ENCODE measurements at regions not wholly inside any gene's neighbourhood (a gene's known extent, or its start where the extent isn't known, plus 50 kb on each side); places are given as distances from the start of the nearest gene placed in this dataset.
"Not testable (repeated sequence)": the region's sequence is repeated elsewhere in the genome, so short reads cannot be mapped to it uniquely, and the experiment has no call there.

- DNase-seq = not testable (repeated sequence)
These were observed 180.7 kb downstream of the FASLG start for GRCh38 chr1:172839639-172840038.

DNA sequence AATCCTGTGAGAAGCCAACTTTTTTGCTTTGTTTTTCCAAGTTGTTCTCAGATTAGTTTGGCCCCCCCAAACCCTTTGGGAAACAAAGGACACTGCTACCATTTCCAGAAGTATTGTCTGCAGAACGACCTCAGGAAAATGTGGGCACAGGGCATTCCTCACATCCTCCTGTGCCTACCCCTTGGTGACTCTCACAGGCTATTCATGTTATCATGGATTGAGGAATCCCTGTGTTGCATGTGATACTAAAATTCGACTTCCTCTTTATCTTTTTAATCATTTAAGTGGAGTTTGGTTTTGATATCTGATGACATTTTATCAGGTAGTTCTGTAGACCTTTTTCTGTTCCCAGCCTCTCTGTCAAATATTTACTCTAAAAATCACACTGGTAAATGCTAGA, 184.5 kb downstream of the FASLG start:
- no peak for DNase-seq

DNA sequence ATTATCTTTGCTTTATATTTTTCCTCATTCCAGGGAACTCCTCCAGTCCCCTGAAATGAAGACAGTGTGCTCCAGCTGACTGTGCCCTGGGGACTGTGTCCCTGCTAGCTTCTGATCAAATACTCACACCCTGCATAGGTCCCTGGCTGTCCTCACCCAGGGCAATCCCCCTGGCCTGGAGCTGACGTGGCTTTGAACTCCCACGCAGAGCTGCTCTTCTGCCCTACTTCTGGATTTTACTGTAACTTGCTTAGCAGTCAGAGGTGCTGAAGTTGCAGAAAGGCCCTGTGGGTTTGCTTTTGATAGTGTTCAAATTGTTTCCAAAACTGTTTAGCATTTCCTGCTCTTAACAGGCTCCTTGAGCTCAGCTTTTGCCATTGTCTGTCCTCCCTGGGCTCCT, 186.5 kb downstream of the FASLG start:
- DNase-seq = no peak

GRCh38 chr1:172845865-172846264, 187.0 kb downstream of the FASLG start:
- no peak for DNase-seq

- not testable (repeated sequence) for DNase-seq
These were observed 188.9 kb downstream of the FASLG start for GRCh38 chr1:172847814-172848213.

DNA sequence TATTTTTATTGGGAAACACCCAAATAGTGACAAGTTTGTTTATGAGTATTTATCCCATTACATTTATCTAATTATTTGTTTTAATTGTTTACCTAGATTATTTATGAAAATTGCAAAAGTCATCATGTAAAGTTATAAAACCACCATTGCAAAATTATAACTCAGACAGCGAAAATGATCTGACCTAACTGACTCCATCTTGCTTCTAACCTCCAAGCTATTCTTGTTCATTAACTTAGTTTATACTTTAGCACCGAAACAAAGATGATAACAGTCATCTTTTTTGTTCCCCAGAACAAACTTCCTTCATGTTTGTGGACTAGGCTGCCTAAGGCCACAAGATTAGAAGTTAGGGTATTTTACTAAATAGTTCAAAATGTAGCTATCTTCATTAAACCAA, 190.8 kb downstream of the FASLG start:
- DNase-seq = no peak

GRCh38 chr1:172851077-172851476, 192.2 kb downstream of the FASLG start:
- DNase-seq = no peak

GRCh38 chr1:172851856-172852255, 193.0 kb downstream of the FASLG start:
- no peak for DNase-seq

- DNase-seq = not testable (repeated sequence)
These were observed 194.8 kb downstream of the TNFSF18 start for GRCh38 chr1:172855983-172856382.

- no peak for DNase-seq
These were observed 187.7 kb downstream of the TNFSF18 start for GRCh38 chr1:172863031-172863430.

- DNase-seq = no peak
These were observed 183.4 kb downstream of the TNFSF18 start for GRCh38 chr1:172867216-172867818.

- DNase-seq = no peak
These were observed 179.7 kb downstream of the TNFSF18 start for GRCh38 chr1:172870901-172871606.

- DNase-seq = no peak
These were observed 175.8 kb downstream of the TNFSF18 start for GRCh38 chr1:172874950-172875349.

DNA sequence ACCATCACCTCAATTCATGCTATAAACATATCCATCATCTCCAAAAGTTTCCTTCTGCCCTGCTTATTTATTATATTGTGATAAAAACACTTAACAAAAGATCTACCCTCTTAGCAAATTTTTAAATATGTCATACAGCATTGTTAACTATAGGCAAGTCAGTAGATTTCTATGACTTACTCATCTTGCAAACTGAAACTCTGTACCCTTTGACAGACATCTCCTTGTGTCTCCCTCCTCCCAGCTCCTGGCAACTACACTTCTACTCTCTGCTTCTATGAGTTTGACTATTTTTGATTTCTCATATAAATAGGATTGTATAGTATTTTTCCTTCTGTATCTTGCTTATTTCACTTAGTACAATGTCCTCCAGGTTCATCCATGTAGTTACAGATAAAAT, 174.8 kb downstream of the TNFSF18 start:
- no peak for DNase-seq

DNA sequence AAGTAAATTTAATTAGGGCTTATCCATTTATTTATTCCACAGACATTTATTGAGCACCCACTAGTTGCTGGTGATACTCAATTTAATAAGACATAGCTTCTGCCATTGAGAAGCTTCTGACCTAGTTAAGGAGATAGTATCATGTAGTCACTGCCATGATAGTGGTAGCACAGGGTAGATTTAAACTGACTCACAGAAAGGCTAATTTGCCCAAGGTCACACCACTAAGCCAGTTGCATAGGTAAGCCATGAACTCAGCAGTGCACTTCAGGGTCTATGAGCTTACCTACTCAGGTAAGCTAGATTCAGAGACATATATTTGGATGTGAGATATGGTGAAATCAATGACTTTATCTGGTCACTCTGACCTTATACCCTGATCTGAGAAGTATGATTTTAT, 168.4 kb downstream of the TNFSF18 start:
- no peak for DNase-seq

- DNase-seq = no peak
These were observed 167.9 kb downstream of the TNFSF18 start for GRCh38 chr1:172882791-172883386.

GRCh38 chr1:172883387-172883791, 167.4 kb downstream of the TNFSF18 start:
- DNase-seq = no peak

DNA sequence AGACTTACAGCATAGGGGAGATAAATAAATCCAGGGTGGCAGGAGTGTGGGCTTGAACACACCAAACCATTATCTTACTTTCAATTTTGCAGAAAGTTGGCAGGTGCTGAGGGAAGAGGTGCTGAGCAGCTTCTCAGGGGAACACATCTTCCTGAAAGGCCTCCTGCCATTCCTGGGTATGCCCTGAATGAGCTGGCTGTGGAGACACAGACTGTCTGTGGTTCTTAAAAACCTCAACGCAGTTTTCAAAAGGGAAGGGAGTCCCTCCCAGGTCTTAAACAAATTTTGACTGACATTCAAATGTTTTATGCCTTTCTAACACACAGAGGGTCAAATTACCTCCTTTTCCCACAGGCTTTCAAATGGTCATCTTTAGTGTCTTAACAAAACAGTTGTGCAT, 166.9 kb downstream of the TNFSF18 start:
- no peak for DNase-seq

DNA sequence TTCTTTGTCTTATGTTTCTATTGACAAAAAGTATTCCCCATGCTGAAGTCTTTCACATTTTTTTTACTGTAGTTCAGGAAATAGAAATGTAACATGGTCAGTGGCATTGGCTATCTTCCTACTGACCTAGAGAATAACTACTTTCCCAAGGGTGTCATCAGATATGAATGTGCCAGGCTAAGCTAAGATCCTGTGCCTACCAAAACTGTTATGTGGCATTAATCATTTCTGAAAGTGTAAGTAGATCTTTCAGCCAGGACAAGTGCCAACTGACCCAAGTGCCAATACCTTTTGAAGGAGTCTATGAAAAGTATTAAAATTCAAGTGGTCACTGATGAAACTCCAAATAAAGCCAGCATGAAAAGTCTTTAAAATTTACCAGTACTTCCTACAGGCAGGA, 165.3 kb downstream of the TNFSF18 start:
- DNase-seq = no peak

DNA sequence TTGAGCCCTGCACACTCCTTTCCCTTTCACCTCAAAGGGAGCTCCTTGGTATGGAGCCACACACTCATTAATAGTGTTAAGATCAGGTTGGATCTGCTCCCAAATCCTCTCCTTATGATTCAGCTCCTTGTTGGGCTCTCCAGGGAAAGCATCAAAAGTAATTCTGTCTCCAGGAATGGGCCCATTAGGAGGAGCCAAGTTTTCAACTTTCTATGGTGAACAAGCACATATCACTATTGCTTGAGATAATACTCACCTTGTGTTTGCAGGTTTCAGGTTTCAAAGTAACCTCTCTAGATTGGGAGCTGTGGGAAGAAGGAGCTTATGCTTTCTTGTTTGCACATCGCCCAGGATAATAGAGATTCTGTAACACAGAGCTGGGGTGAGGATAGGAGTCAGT, 164.8 kb downstream of the TNFSF18 start:
- DNase-seq = no peak

- no peak for DNase-seq
These were observed 163.6 kb downstream of the TNFSF18 start for GRCh38 chr1:172887162-172887561.

GRCh38 chr1:172893146-172893841, 157.4 kb downstream of the TNFSF18 start:
- no peak for DNase-seq

GRCh38 chr1:172894349-172895049, 156.2 kb downstream of the TNFSF18 start:
- DNase-seq = no peak

Data from NCI-H1105 (cell line).